MCF 10A (cell line): ENCODE measurements at regions not wholly inside any gene's neighbourhood (a gene's known extent, or its start where the extent isn't known, plus 50 kb on each side); places are given as distances from the start of the nearest gene placed in this dataset.

Experiments used
- BruUV-seq: library from RNA; stranded (reverse); fragments of 400-500 nt; replicated peaks from 2 replicates; lab custom pipeline; 2021; lab: Mats Ljungman, UMichigan
- CTCF ChIA-PET: fragments of 300-600 bp; sonication (Branson Sonifier 250); formaldehyde crosslinking; extraction: SDS; loops from one replicate; lab custom pipeline; 2021; ENCODE audit warnings: antibody characterized with exemption, inconsistent platforms; lab: Yijun Ruan, JAX
- POLR2A ChIA-PET: fragments of 300-600, 350-650 bp; sonication (Branson Sonifier 250); formaldehyde crosslinking; extraction: SDS; loops from one replicate; lab custom pipeline; 2020; ENCODE audit warnings: antibody characterized with exemption, inconsistent platforms; lab: Yijun Ruan, JAX
- DNase-seq: peaks from one replicate; pipeline ENCODE4 v3.0.0-alpha.2; 2018; ENCODE audit not compliant: unreplicated experiment
- H3K27ac Mint-ChIP-seq: one replicate; pipeline ENCODE4 v1.8.0; 2022; ENCODE audit warnings: mild to moderate bottlenecking, low read depth, mixed read lengths; ENCODE audit not compliant: unreplicated experiment
- H3K27me3 Mint-ChIP-seq: one replicate; pipeline ENCODE4 v1.8.0; 2022; ENCODE audit warnings: mixed read lengths; ENCODE audit not compliant: insufficient read depth, unreplicated experiment
- H3K36me3 Mint-ChIP-seq: one replicate; pipeline ENCODE4 v1.8.0; 2022; ENCODE audit warnings: mild to moderate bottlenecking, moderate library complexity, mixed read lengths; ENCODE audit not compliant: insufficient read depth, unreplicated experiment
- H3K4me1 Mint-ChIP-seq: one replicate; pipeline ENCODE4 v1.8.0; 2022; ENCODE audit warnings: mixed read lengths; ENCODE audit not compliant: insufficient read depth, unreplicated experiment
- H3K4me3 Mint-ChIP-seq: one replicate; pipeline ENCODE4 v1.8.0; 2022; ENCODE audit warnings: mild to moderate bottlenecking, moderate library complexity, mixed read lengths; ENCODE audit not compliant: unreplicated experiment
- H3K9me3 Mint-ChIP-seq: one replicate; pipeline ENCODE4 v1.8.0; 2022; ENCODE audit warnings: mixed read lengths; ENCODE audit not compliant: unreplicated experiment
- intact Hi-C: fragments of 100-400 bp; cut with micrococcal nuclease; formaldehyde crosslinking; loops from 2 replicates; pipeline ENCODE4 v1.14.1; 2022
- TF ChIP-seq, protein P1 (sequence below): fragments of 200-600 bp; IDR thresholded peaks from one replicate; pipeline ENCODE4 v1.8.0; 2022; ENCODE audit warnings: antibody characterized with exemption, mild to moderate bottlenecking; ENCODE audit not compliant: unreplicated experiment

DNA sequence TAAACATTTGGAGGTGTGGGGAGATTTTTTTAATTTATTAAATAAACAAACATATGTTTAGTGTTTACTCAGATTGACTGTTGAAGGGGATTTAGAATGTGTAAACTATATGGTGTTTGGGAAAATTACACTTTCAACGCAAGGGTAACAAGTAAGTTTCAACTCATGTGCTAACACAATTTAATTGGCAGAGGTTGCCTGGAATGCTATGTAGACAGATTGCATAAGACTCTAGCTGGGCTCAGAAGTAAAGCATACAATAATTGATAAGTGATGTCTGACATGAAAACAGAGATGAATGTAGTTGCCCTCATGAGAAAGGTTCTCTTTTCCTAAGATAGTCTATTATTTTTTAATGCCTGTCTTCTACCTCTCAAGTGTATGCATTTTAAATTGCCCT lies 617.4 kb downstream of the KCTD16 start:
- no peaks in the 10 kb centered on the region for H3K36me3 Mint-ChIP-seq
- TF ChIP-seq, protein P1, sequence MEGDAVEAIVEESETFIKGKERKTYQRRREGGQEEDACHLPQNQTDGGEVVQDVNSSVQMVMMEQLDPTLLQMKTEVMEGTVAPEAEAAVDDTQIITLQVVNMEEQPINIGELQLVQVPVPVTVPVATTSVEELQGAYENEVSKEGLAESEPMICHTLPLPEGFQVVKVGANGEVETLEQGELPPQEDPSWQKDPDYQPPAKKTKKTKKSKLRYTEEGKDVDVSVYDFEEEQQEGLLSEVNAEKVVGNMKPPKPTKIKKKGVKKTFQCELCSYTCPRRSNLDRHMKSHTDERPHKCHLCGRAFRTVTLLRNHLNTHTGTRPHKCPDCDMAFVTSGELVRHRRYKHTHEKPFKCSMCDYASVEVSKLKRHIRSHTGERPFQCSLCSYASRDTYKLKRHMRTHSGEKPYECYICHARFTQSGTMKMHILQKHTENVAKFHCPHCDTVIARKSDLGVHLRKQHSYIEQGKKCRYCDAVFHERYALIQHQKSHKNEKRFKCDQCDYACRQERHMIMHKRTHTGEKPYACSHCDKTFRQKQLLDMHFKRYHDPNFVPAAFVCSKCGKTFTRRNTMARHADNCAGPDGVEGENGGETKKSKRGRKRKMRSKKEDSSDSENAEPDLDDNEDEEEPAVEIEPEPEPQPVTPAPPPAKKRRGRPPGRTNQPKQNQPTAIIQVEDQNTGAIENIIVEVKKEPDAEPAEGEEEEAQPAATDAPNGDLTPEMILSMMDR: no peak
- H3K9me3 Mint-ChIP-seq: peaks cover 11% of the 10 kb centered on the region
- CTCF ChIA-PET: interaction anchor here (0.6 to 1.2 kb wide), 4 partner anchors 12 to 535 kb away, joined by 3 to 4 read pairs (median 3); no protein-coding TSS in a partner anchor
- H3K4me3 Mint-ChIP-seq: no peak overlapping the region
- H3K4me1 Mint-ChIP-seq: no peaks in the 10 kb centered on the region
- DNase-seq: no peak
- H3K27ac Mint-ChIP-seq: no peak overlapping the region
- H3K27me3 Mint-ChIP-seq: no peaks in the 10 kb centered on the region
- BruUV-seq: no TSS peak
- intact Hi-C loops: no loop called here
- POLR2A ChIA-PET: interaction anchor here (0.6 kb wide), 1 partner anchor 599 kb away, joined by 3 read pairs; no protein-coding TSS in a partner anchor

DNA sequence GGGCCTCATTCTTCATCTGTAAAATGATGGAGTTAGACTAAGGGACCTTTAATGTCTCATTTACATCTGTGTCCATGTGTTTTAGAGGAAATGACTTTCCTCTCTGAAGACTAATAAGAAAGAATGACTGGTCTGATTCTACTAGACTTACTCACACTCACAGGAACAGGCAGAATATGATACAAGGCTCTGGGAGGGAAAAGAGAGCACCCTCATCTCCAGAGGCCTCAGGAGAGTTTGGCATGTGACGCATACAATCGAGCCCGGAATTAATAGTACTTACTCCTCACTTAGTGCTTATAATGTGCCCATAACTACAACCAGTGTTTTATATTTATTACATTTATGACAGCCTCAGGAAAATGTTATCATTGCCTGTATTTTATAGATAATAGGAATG lies 608.7 kb downstream of the KCTD16 start:
- no TSS peak for BruUV-seq
- H3K9me3 Mint-ChIP-seq: no peaks in the 10 kb centered on the region
- ChIA-PET POLR2A (no interaction called here), CTCF (interaction anchor here (0.6 kb wide), 2 partner anchors 62 to 1093 kb away, joined by 3 read pairs; no protein-coding TSS in a partner anchor)
- no peak overlapping the region for H3K27ac Mint-ChIP-seq
- H3K27me3 Mint-ChIP-seq: no peaks in the 10 kb centered on the region
- intact Hi-C loops: no loop called here
- DNase-seq: no peak
- H3K36me3 Mint-ChIP-seq: no peaks in the 10 kb centered on the region
- TF ChIP-seq, protein P1: no peak
- no peaks in the 10 kb centered on the region for H3K4me1 Mint-ChIP-seq
- H3K4me3 Mint-ChIP-seq: no peak overlapping the region

DNA sequence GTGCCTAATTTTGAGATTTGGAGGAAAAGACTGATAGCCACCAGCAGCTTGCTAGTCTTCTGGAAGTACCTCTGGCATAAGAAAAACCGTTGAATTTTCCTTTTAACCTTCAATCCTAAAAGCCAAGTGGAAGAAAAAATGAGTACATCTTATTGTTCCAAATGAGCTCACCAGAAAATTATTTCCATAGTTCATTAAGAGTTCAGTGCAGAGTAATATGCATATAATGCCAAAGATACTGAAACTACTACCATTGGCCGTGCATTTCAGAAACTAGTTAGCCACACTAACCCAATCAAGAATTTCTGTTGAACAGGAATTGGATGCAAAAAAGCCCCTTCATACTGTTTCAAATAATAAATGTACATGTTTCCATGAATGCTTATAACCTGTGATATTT lies 607.9 kb downstream of the KCTD16 start:
- POLR2A ChIA-PET: interaction anchor here (0.6 kb wide), 1 partner anchor 10 kb away, joined by 3 read pairs; no protein-coding TSS in a partner anchor
- H3K4me1 Mint-ChIP-seq: no peaks in the 10 kb centered on the region
- H3K9me3 Mint-ChIP-seq: no peaks in the 10 kb centered on the region
- DNase-seq: no peak
- H3K36me3 Mint-ChIP-seq: no peaks in the 10 kb centered on the region
- intact Hi-C loops: no loop called here
- no peak overlapping the region for H3K27ac Mint-ChIP-seq
- CTCF ChIA-PET: interaction anchor here (0.8 kb wide), 1 partner anchor 459 kb away, joined by 3 read pairs; no protein-coding TSS in a partner anchor
- BruUV-seq: no TSS peak
- H3K4me3 Mint-ChIP-seq: no peak overlapping the region
- no peaks in the 10 kb centered on the region for H3K27me3 Mint-ChIP-seq
- TF ChIP-seq, protein P1: no peak

DNA sequence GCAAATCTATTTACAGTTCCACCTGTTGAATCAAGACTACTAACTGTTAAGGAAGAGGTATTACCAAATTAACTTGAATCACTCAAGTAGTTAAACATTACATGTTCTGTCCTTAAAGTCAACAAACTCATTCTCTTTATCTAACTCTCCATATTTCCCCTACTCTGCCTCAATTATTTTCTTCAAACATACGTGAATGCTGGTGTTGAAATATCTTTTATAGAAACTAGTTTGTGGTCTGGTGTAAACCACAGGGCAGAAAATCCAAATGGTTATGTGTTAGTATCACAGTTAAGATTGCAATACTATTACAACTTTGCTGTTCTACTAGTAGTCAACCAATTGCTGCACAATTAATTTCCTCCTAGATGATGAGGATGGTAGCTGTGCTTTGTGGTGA lies 603.5 kb downstream of the KCTD16 start:
- Mint-ChIP-seq H3K4me1 (no peaks in the 10 kb centered on the region), H3K4me3 (no peak overlapping the region), H3K9me3 (no peaks in the 10 kb centered on the region), H3K36me3 (no peaks in the 10 kb centered on the region), H3K27ac (no peak overlapping the region), H3K27me3 (no peaks in the 10 kb centered on the region)
- DNase-seq: no peak
- ChIA-PET POLR2A (no interaction called here), CTCF (interaction anchor here (1.4 kb wide), 1 partner anchor 14 kb away, joined by 3 read pairs; no protein-coding TSS in a partner anchor)
- intact Hi-C loops: no loop called here
- TF ChIP-seq, protein P1: no peak
- no TSS peak for BruUV-seq
